ENCODE measurements at regions not wholly inside any gene's neighbourhood (a gene's known extent, or its start where the extent isn't known, plus 50 kb on each side); places are given as distances from the start of the nearest gene placed in this dataset.

DNA sequence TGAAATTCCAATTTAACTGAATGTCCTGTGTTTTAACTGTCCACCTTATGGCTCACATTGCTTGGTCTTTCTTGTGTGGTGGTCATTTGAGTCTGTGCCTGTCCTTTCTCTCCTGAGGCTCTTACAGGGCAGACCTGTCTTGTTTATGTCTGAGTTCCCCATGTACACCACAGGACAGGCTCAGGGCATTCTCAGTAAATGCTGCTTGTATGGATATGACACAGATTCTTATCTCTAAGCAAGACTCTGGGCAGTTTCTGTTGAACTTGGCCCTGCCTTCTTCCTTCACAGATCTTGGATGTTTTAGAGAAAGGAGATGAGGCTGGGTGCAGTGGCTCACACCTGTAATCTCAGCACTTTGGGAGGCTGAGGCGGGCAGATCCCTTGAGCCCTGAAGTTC, 159.1 kb upstream of the CSF3R start:
- no peaks in the 10 kb centered on the region for H3K9me3 Mint-ChIP-seq

DNA sequence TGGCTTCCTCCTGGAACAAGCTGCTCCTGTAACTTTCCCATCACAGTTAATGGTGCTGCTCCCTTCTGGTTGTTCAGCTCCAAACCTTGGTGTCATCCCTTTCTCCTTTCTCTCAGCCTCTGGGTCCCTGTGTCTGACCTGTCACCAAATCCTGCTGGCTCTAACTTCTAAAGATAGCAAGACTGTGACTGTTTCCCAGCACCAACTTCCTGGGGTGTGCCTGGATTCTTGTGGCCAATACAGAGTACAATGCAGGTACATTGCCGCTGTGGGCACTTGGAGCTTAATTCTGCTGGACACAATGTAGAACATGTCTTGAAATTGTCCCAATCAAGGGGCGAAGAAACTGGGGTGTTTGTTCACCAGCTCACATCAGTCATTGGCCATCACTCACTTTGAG, 156.7 kb upstream of the CSF3R start:
- H3K27ac ChIP-seq (ENCODE audit: low read depth, low read length) = no peak overlapping the region
- Mint-ChIP-seq H3K4me3 (no peak overlapping the region), H3K36me3 (ENCODE audit: low read depth) (no peaks in the 10 kb centered on the region), H3K27me3 (ENCODE audit: insufficient read depth) (peaks cover 6% of the 10 kb centered on the region), H3K9me3 (no peaks in the 10 kb centered on the region), H3K27ac (no peak overlapping the region), H3K4me1 (peaks cover 4% of the 10 kb centered on the region)
- H3K4me1 ChIP-seq (ENCODE audit: control insufficient read depth, insufficient read depth, low read length) = peaks cover under 1% of the 10 kb centered on the region
- TF ChIP-seq, protein P1, sequence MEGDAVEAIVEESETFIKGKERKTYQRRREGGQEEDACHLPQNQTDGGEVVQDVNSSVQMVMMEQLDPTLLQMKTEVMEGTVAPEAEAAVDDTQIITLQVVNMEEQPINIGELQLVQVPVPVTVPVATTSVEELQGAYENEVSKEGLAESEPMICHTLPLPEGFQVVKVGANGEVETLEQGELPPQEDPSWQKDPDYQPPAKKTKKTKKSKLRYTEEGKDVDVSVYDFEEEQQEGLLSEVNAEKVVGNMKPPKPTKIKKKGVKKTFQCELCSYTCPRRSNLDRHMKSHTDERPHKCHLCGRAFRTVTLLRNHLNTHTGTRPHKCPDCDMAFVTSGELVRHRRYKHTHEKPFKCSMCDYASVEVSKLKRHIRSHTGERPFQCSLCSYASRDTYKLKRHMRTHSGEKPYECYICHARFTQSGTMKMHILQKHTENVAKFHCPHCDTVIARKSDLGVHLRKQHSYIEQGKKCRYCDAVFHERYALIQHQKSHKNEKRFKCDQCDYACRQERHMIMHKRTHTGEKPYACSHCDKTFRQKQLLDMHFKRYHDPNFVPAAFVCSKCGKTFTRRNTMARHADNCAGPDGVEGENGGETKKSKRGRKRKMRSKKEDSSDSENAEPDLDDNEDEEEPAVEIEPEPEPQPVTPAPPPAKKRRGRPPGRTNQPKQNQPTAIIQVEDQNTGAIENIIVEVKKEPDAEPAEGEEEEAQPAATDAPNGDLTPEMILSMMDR (conservative IDR thresholded peaks at IDR 0.05) = no peak
- 89 to 97% methylated on average over 2 of the region's 2 CpGs for WGBS, 2 experiments (ENCODE audit: insufficient coverage in 1 of 2, insufficient read length in 1 of 2)
- H3K9me3 ChIP-seq (ENCODE audit: control insufficient read depth, low read length) = no peaks in the 10 kb centered on the region
- H3K36me3 ChIP-seq (ENCODE audit: control insufficient read depth, insufficient read depth, low read length) = no peaks in the 10 kb centered on the region
- no peak for DNase-seq
- no peak overlapping the region for H3K9ac ChIP-seq (ENCODE audit: extremely low read depth, low read length, poor library complexity, severe bottlenecking)
- no peaks in the 10 kb centered on the region for H3K27me3 ChIP-seq (ENCODE audit: control insufficient read depth, insufficient read depth, low read length, poor library complexity, severe bottlenecking)
- H3K4me3 ChIP-seq (ENCODE audit: low read length) = no peak overlapping the region

More for the DNA sequence above, 159.1 kb upstream of the CSF3R start:
- Mint-ChIP-seq H3K27me3 (ENCODE audit: insufficient read depth) (peaks cover 4% of the 10 kb centered on the region), H3K27ac (no peak overlapping the region), H3K4me3 (no peak overlapping the region), H3K36me3 (ENCODE audit: low read depth) (no peaks in the 10 kb centered on the region), H3K4me1 (peaks cover 14% of the 10 kb centered on the region)
- no peak for DNase-seq
- TF ChIP-seq, protein P1 (conservative IDR thresholded peaks at IDR 0.05) = no peak
- Histone ChIP-seq H3K4me3 (ENCODE audit: low read length) (no peak overlapping the region), H3K9me3 (ENCODE audit: control insufficient read depth, low read length) (no peaks in the 10 kb centered on the region), H3K9ac (ENCODE audit: extremely low read depth, low read length, poor library complexity, severe bottlenecking) (no peak overlapping the region), H3K27ac (ENCODE audit: low read depth, low read length) (no peak overlapping the region), H3K36me3 (ENCODE audit: control insufficient read depth, insufficient read depth, low read length) (no peaks in the 10 kb centered on the region), H3K27me3 (ENCODE audit: control insufficient read depth, insufficient read depth, low read length, poor library complexity, severe bottlenecking) (no peaks in the 10 kb centered on the region), H3K4me1 (ENCODE audit: control insufficient read depth, insufficient read depth, low read length) (peaks cover 6% of the 10 kb centered on the region)
- WGBS, 2 experiments (ENCODE audit: insufficient coverage in 1 of 2, insufficient read length in 1 of 2) = 93% methylated on average over 1 of the region's 1 CpG; no CpG with 5 or more reads in 1 of the 2 experiments

DNA sequence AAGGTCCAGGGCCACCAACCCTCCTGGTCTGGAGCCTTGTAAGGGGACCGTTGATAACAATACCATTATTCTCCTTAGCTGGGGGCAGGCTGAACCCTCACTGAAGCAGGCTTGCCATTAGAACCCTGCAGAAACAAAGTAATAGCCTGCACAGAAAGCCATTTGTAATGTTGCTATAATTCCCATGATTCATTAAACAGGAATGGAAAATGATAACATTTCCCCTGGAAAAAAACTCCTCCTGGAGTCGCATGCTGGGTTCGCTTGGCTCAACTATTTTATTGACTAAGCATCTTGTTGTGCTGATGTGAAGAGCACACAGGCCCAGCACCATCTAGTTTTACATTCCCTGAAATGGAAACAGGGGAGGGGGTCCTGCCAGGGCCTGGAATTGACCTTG, 155.6 kb upstream of the CSF3R start:
- TF ChIP-seq, protein P1 (conservative IDR thresholded peaks at IDR 0.05) = no peak
- Mint-ChIP-seq H3K36me3 (ENCODE audit: low read depth) (no peaks in the 10 kb centered on the region), H3K27me3 (ENCODE audit: insufficient read depth) (peaks cover 6% of the 10 kb centered on the region), H3K9me3 (no peaks in the 10 kb centered on the region), H3K4me3 (no peak overlapping the region), H3K27ac (no peak overlapping the region), H3K4me1 (no peaks in the 10 kb centered on the region)
- H3K9me3 ChIP-seq (ENCODE audit: control insufficient read depth, low read length) = no peaks in the 10 kb centered on the region
- H3K27ac ChIP-seq (ENCODE audit: low read depth, low read length) = no peak overlapping the region
- no peaks in the 10 kb centered on the region for H3K27me3 ChIP-seq (ENCODE audit: control insufficient read depth, insufficient read depth, low read length, poor library complexity, severe bottlenecking)
- H3K36me3 ChIP-seq (ENCODE audit: control insufficient read depth, insufficient read depth, low read length) = no peaks in the 10 kb centered on the region
- no peak overlapping the region for H3K4me3 ChIP-seq (ENCODE audit: low read length)
- no peaks in the 10 kb centered on the region for H3K4me1 ChIP-seq (ENCODE audit: control insufficient read depth, insufficient read depth, low read length)
- 65 to 69% methylated on average over 2 to 3 of the region's 3 CpGs for WGBS, 2 experiments (ENCODE audit: insufficient coverage in 1 of 2, insufficient read length in 1 of 2)
- H3K9ac ChIP-seq (ENCODE audit: extremely low read depth, low read length, poor library complexity, severe bottlenecking) = no peak overlapping the region
- DNase-seq = no peak

Data from endodermal cell (in vitro differentiated cells).